ENCODE measurements at regions not wholly inside any gene's neighbourhood (a gene's known extent, or its start where the extent isn't known, plus 50 kb on each side); places are given as distances from the start of the nearest gene placed in this dataset.
A peak's percentile ranks its signal among the peaks of the same experiment; 100 is the strongest.

GRCh38 chr5:148899993-148900392 lies 73.6 kb downstream of the ADRB2 start:
- Histone ChIP-seq H2AFZ (ENCODE audit: control insufficient read depth, low read length) (no peak overlapping the region), H3K9ac (ENCODE audit: control insufficient read depth, extremely low read depth, insufficient read depth, low read length) (no peak overlapping the region), H3K9me3 (ENCODE audit: control insufficient read depth, low read depth, low read length) (no peaks in the 10 kb centered on the region), H3K27me3 (ENCODE audit: control insufficient read depth, extremely low read depth, insufficient read depth, low read length) (no peaks in the 10 kb centered on the region), H3K79me2 (ENCODE audit: control insufficient read depth, insufficient read depth, low read length) (no peaks in the 10 kb centered on the region), H3K27ac (ENCODE audit: control insufficient read depth, insufficient read depth, low read length) (no peak overlapping the region), H3K9me1 (ENCODE audit: control insufficient read depth, extremely low read depth, insufficient read depth, low read length) (no peaks in the 10 kb centered on the region), H3K4me3 (ENCODE audit: control insufficient read depth in 2 of 3, extremely low read depth in 1 of 3, insufficient read depth in 2 of 3, low read depth in 1 of 3, low read length in 3 of 3) (no peak overlapping the region), H3K4me2 (ENCODE audit: control insufficient read depth, extremely low read depth, insufficient read depth, low read depth, low read length) (peak overlapping the region; percentile 42), H4K20me1 (ENCODE audit: control insufficient read depth, extremely low read depth, insufficient read depth, low read length) (no peaks in the 10 kb centered on the region), H3K4me1 (ENCODE audit: control insufficient read depth, extremely low read depth, insufficient read depth, low read length) (peaks cover 7% of the 10 kb centered on the region), H3K36me3 (ENCODE audit: control insufficient read depth in 2 of 2, extremely low read depth in 1 of 2, insufficient read depth in 2 of 2, low read length in 2 of 2) (no peaks in the 10 kb centered on the region)
- no peak for DNase-seq (ENCODE audit: low read depth, low spot score)
- no peak for TF ChIP-seq EZH2 (IDR thresholded peaks at IDR 0.05; ENCODE audit: low read length)
- TF ChIP-seq CTCF (optimal IDR thresholded peaks at IDR 0.05 in 1 of 3, IDR thresholded peaks at IDR 0.05 in 1 of 3, conservative IDR thresholded peaks at IDR 0.05 in 1 of 3; ENCODE audit: extremely low read depth in 1 of 3, insufficient read depth in 2 of 3, low read length in 3 of 3), result no peak
- dilution Hi-C loops (cut with MboI; ENCODE audit: extremely low pct_ligation_motif_present, low sequenced_read_pairs), result no loop called here
- FAIRE-seq, result peak; percentile 89

- DNase-seq (ENCODE audit: low read depth, low spot score) (no peak), FAIRE-seq (no peak)
- Histone ChIP-seq H3K79me2 (ENCODE audit: control insufficient read depth, insufficient read depth, low read length) (no peaks in the 10 kb centered on the region), H3K4me2 (ENCODE audit: control insufficient read depth, extremely low read depth, insufficient read depth, low read depth, low read length) (no peak overlapping the region), H3K4me3 (ENCODE audit: control insufficient read depth in 2 of 3, extremely low read depth in 1 of 3, insufficient read depth in 2 of 3, low read depth in 1 of 3, low read length in 3 of 3) (no peak overlapping the region), H2AFZ (ENCODE audit: control insufficient read depth, low read length) (no peak overlapping the region), H3K9ac (ENCODE audit: control insufficient read depth, extremely low read depth, insufficient read depth, low read length) (no peak overlapping the region), H3K27ac (ENCODE audit: control insufficient read depth, insufficient read depth, low read length) (no peak overlapping the region), H3K36me3 (ENCODE audit: control insufficient read depth in 2 of 2, extremely low read depth in 1 of 2, insufficient read depth in 2 of 2, low read length in 2 of 2) (no peaks in the 10 kb centered on the region), H3K27me3 (ENCODE audit: control insufficient read depth, extremely low read depth, insufficient read depth, low read length) (no peaks in the 10 kb centered on the region), H3K4me1 (ENCODE audit: control insufficient read depth, extremely low read depth, insufficient read depth, low read length) (peaks cover 7% of the 10 kb centered on the region), H4K20me1 (ENCODE audit: control insufficient read depth, extremely low read depth, insufficient read depth, low read length) (no peaks in the 10 kb centered on the region), H3K9me1 (ENCODE audit: control insufficient read depth, extremely low read depth, insufficient read depth, low read length) (no peaks in the 10 kb centered on the region), H3K9me3 (ENCODE audit: control insufficient read depth, low read depth, low read length) (no peaks in the 10 kb centered on the region)
- dilution Hi-C loops (cut with MboI; ENCODE audit: extremely low pct_ligation_motif_present, low sequenced_read_pairs), result no loop called here
- TF ChIP-seq CTCF (optimal IDR thresholded peaks at IDR 0.05 in 1 of 3, IDR thresholded peaks at IDR 0.05 in 1 of 3, conservative IDR thresholded peaks at IDR 0.05 in 1 of 3; ENCODE audit: extremely low read depth in 1 of 3, insufficient read depth in 2 of 3, low read length in 3 of 3), result no peak
- no peak for TF ChIP-seq EZH2 (IDR thresholded peaks at IDR 0.05; ENCODE audit: low read length)
Observed at GRCh38 chr5:148902478-148902877, 76.1 kb downstream of the ADRB2 start.
